HG02943 (cell line): ENCODE measurements at regions not wholly inside any gene's neighbourhood (a gene's known extent, or its start where the extent isn't known, plus 50 kb on each side); places are given as distances from the start of the nearest gene placed in this dataset.

Experiments
- ATAC-seq: cut with Tn5 transposase; IDR thresholded peaks from one replicate; pipeline ENCODE4 v1.9.1; 2021; ENCODE audit warnings: mild to moderate bottlenecking, low read depth, moderate library complexity; ENCODE audit not compliant: unreplicated experiment

- ATAC-seq, result no peak
These were observed 725.1 kb upstream of the CDH7 start for GRCh38 chr18:65025756-65026155.

- ATAC-seq, result no peak
These were observed 729.8 kb upstream of the CDH7 start for GRCh38 chr18:65021021-65021420.

GRCh38 chr18:65018184-65018583 lies 732.6 kb upstream of the CDH7 start:
- ATAC-seq, result no peak

DNA sequence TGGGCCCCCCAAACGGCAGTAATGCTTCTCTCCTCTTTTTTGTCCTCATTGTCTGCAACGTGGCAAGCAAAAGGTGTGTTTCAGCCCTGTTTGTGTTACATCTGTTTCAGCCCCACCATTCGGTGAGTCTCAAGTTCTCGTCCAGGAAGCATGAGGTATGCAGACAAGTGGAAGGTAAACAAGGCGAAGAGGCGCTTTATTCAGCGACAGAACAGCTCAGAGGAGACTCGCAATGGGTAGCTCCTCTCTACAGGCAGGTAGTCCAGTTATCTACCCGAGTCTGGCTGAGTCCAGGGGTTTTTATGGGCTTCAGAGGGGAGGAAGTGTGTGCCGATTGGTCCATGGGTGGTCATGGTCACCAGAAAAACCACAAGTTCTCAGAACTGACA lies 733.4 kb upstream of the CDH7 start:
- no peak for ATAC-seq

- no peak for ATAC-seq
These were observed 734.0 kb upstream of the CDH7 start for GRCh38 chr18:65016631-65017371.

DNA sequence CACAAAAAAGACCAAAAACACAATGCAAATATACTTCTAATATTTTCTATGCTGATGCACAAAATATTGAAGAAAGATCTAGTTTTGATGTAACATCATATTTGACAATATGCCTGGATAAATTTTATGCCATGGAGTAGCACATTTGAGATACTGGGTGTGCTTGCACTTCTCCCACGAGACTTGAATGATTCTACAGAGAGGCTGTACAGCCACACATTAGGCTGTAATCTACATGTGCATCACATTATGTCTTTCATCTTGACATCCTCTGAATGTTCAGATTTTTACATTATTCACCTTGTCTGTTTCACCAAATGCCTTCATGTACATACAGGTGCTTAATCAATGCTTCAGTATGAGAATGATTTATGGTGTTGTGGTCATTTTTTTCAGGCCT lies 756.4 kb upstream of the CDH7 start:
- ATAC-seq, result no peak

- no peak for ATAC-seq
These were observed 757.1 kb upstream of the CDH7 start for GRCh38 chr18:64993695-64994094.

- ATAC-seq, result no peak
These were observed 758.2 kb upstream of the CDH7 start for GRCh38 chr18:64992654-64993053.

DNA sequence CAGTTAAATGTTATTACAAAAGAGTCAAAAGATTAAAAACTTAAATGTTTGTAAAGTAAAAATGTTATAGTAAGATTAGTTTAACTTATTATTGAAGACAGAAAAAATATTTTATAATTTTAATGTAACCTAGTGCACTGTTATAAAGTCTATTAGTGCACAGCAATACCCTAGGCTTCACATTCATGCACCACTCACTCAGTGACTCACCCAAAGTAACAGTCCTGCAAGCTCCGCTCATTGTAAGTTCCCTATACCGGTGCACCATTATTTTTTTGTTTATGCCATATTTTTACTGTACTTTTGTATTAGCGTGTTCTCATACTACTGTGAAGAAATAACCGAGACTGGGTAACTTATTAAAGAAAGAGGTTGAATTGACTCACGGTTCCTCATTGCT lies 759.7 kb upstream of the CDH7 start:
- ATAC-seq, result no peak

DNA sequence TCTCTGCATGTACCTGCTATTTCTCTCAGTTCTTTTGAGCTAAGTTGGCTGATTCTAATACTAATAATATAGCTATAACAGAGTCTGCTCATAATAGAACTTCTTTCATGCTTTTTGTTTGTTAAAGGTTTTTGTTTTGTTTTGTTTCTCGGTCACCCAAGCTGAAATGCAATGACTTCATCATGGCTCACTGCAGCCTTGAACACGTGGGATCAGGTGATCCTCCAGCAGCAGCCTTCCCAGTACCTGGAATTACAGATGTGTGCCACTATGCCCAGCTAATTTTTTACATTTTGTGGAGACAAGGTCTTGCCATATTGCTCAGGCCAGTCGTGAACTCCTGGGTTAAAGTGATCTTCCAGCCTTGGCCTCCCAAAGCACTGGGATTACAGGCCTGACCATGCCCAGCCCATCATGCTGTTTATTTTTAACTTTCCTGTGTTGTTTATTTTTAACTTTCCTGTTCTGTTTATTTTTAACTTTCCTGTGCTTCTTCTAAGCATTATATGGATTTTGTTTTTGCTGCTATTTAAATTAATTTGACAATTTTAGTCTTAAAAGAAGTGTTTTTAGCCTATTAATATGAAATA lies 763.8 kb upstream of the CDH7 start:
- no peak for ATAC-seq

DNA sequence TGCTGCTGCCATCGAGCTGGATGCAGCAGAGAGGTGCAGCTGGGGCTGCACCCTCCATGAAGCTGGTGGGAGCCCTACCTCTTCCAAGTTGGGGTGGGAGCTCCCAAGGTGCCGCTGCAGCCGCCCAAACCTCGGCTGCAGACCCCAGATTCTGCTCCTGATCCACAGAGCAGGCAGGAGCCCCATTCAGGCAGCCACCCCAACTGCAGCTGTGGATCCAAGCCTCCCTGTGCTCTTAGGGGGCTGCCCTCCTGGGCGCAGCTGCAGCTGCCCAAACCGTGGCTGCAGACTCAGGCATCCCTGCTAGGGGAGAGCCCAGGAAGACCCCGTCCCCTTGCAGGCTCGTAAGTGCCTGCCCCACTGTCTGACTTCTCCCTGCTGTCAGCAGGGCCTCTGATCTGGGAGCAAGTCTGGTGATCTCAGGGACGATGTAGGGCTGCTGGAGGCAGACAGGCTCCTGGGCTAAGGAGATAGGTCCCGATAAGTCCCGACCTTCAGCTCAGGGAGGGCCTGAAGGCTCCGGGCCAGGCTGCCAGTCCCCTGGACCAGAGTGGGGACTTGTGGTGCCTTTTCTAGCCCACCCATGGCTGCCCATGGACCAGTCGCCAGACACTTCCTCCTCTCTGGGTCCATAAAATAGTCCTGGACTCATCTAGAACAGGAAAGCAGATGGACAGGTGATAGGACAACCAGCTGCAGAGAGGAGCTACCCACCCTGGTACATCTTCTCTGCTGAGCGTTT lies 767.1 kb upstream of the CDH7 start:
- ATAC-seq, result no peak

DNA sequence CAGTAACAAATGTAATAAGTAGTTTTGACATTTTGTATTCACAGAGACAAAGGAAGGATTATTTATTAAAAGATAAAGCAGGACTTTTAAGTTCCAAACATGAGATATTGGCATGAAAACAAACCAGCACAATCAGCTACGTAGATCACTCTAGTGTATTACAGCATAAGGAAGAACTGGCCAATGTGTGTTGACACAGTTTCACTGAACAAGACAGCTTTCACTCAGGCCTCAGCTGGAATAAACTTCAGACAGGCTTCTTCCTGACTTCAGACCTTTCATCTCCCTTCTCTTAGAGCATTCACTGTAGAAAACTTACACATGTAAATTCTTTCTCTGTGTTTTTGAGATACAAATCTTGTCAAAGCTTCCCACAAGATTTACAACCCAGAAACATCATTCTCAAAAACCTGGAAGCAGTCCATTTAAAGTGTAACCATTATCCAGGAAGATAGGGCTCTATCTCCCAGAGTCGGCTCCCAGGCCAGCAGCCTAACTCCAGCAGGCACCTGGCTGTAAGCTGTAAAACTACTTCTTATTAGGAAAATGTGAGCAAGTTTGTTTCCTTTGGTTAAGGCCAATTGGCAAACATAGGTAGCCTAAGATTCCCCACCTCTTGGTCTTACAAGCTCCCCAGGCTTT lies 768.3 kb upstream of the CDH7 start:
- ATAC-seq, result no peak

GRCh38 chr18:64981915-64982314 lies 768.9 kb upstream of the CDH7 start:
- ATAC-seq, result no peak

GRCh38 chr18:64979791-64980190 lies 771.0 kb upstream of the CDH7 start:
- no peak for ATAC-seq

DNA sequence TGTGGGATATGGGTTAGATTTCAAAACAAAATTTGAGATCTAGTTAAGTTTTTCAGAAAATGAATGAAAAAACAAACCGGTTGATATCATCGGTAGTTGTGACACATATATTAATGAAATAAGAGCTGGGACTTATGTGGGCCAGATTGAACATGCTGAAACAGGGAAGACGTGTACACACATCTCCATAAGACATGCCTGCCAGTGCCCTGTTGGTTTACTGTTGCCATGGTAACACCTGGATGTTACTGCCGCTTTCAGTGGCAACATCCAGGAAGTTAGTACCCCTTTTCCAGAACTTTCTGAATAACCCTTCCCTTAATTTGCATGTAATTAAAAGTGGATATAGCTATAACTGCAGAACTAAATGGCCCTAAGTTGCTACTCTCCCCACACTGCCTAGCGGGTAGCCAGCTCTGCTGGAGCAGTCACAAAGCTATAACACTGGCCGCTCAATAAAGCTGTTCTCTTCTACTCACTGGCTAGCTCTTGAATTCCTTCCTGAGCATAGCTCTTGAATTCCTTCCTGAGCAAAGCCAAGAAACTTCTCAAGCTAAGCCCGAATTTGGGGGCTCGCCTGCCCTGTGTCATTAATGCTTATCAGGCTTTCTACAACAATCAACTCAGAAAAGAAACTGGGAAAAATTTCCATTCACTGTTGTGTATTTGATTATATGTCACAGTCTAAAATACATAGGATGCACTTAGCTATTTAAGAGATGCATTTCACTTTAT lies 776.3 kb upstream of the CDH7 start:
- no peak for ATAC-seq

- ATAC-seq, result no peak
These were observed 778.3 kb upstream of the CDH7 start for GRCh38 chr18:64972545-64972944.

GRCh38 chr18:64966667-64967066 lies 784.1 kb upstream of the CDH7 start:
- no peak for ATAC-seq

DNA sequence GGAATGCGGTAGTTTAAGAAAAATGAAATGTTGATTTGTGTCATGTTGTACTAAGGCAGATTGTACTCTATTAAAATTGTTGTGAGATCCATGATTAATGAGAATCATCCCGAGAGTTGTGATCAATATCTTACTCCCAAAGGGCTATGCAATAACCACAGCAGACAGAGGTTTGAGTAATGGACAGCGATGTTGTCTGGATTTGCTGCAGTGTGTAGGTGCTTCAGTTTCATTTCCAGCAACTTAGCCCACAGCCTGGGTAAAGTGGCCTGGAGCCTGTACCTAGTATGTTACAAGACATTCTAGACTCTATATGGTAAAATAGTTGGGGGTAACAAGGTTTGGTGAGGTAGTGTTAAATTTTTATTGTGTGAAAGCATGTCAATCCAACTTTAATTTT lies 794.3 kb upstream of the CDH7 start:
- ATAC-seq, result no peak

GRCh38 chr18:64949885-64950284 lies 800.9 kb upstream of the CDH7 start:
- ATAC-seq, result no peak

GRCh38 chr18:64936671-64937070 lies 787.8 kb upstream of the LINC00305 start:
- ATAC-seq, result no peak

- ATAC-seq, result no peak
These were observed 780.1 kb upstream of the LINC00305 start for GRCh38 chr18:64929036-64929435.
